ENCODE measurements at regions not wholly inside any gene's neighbourhood (a gene's known extent, or its start where the extent isn't known, plus 50 kb on each side); places are given as distances from the start of the nearest gene placed in this dataset.

DNA sequence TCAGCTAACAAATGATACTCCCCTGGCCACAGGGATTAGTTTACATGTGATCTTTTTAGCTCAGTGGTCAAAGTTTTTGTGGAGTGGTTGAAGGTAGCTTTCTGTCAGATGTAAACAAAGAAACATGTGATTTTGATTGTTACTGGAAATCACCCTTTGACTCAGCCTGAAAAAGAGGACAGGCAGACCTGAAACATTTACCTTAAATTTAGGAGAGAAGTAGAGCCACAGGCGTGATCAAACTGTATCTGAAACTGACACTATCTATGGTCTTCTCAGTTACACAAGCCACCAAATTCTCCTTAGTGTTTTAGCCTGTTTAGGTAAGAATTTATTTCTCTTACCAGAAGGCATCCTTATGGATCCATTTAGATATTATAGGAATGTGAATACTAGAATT, 136.7 kb downstream of the CBLL2 start:
- POLR2A ChIA-PET: no interaction called here
- TF ChIP-seq, protein P1, sequence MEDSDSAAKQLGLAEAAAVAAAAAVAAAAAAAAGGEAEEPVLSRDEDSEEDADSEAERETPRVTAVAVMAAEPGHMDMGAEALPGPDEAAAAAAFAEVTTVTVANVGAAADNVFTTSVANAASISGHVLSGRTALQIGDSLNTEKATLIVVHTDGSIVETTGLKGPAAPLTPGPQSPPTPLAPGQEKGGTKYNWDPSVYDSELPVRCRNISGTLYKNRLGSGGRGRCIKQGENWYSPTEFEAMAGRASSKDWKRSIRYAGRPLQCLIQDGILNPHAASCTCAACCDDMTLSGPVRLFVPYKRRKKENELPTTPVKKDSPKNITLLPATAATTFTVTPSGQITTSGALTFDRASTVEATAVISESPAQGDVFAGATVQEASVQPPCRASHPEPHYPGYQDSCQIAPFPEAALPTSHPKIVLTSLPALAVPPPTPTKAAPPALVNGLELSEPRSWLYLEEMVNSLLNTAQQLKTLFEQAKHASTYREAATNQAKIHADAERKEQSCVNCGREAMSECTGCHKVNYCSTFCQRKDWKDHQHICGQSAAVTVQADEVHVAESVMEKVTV (CRISPR knock-in tag; IDR thresholded peaks at IDR 0.05): no peak
- no peak for TF ChIP-seq SMARCB1 (IDR thresholded peaks at IDR 0.05; ENCODE audit: insufficient read length, low read depth)
- TF ChIP-seq, protein P2, sequence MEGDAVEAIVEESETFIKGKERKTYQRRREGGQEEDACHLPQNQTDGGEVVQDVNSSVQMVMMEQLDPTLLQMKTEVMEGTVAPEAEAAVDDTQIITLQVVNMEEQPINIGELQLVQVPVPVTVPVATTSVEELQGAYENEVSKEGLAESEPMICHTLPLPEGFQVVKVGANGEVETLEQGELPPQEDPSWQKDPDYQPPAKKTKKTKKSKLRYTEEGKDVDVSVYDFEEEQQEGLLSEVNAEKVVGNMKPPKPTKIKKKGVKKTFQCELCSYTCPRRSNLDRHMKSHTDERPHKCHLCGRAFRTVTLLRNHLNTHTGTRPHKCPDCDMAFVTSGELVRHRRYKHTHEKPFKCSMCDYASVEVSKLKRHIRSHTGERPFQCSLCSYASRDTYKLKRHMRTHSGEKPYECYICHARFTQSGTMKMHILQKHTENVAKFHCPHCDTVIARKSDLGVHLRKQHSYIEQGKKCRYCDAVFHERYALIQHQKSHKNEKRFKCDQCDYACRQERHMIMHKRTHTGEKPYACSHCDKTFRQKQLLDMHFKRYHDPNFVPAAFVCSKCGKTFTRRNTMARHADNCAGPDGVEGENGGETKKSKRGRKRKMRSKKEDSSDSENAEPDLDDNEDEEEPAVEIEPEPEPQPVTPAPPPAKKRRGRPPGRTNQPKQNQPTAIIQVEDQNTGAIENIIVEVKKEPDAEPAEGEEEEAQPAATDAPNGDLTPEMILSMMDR (IDR thresholded peaks at IDR 0.05 in 2 of 3, conservative IDR thresholded peaks at IDR 0.05 in 1 of 3; ENCODE audit: insufficient read depth in 2 of 3, low read depth in 1 of 3, low read length in 3 of 3): no peak
- FAIRE-seq (no peak), DNase-seq (ENCODE audit: extremely low read depth in 1 of 4, low spot score in 3 of 4) (no peak), ATAC-seq (no peak)
- intact Hi-C loops (cut with micrococcal nuclease) (no loop called here), in situ Hi-C loops (cut with MboI) (no loop called here)
- H2AFZ ChIP-seq (ENCODE audit: low read depth, low read length): no peak overlapping the region
- H3K79me2 ChIP-seq (ENCODE audit: control insufficient read depth, insufficient read depth, low read length): no peaks in the 10 kb centered on the region
- WGBS (ENCODE audit: insufficient coverage, low coverage, missing lambda C conversion rate): 0% methylated on average over 1 of the region's 1 CpG
- H3K27ac ChIP-seq (ENCODE audit: extremely low read depth, low read depth, low read length): no peak overlapping the region
- no peaks in the 10 kb centered on the region for H3K9me3 ChIP-seq (replicated peaks; ENCODE audit: control insufficient read depth, insufficient read depth, low read depth, low read length)
- no peak overlapping the region for H3K9ac ChIP-seq (ENCODE audit: insufficient read depth in 1 of 2, low read depth in 2 of 2, low read length in 2 of 2)
- no peaks in the 10 kb centered on the region for H3K36me3 ChIP-seq (ENCODE audit: control insufficient read depth, insufficient read depth, low read length)
- H3K27me3 ChIP-seq (ENCODE audit: control insufficient read depth in 2 of 2, insufficient read depth in 2 of 2, low read length in 2 of 2): no peaks in the 10 kb centered on the region
- no peaks in the 10 kb centered on the region for H4K20me1 ChIP-seq (replicated peaks; ENCODE audit: control insufficient read depth, insufficient read depth, low read length)
- no TSS peak for BruUV-seq (replicated peaks)
- CTCF ChIA-PET (ENCODE audit: low intra/inter-chr PET ratio): no interaction called here
- no peak overlapping the region for H3K4me3 ChIP-seq
- no peaks in the 10 kb centered on the region for H3K9me1 ChIP-seq (ENCODE audit: control insufficient read depth, insufficient read depth, low read length)
- H3K4me1 ChIP-seq (replicated peaks in 1 of 2; ENCODE audit: control insufficient read depth in 2 of 2, insufficient read depth in 2 of 2, low read length in 2 of 2): no peaks in the 10 kb centered on the region
- no peak overlapping the region for H3K4me2 ChIP-seq (ENCODE audit: insufficient read depth, low read length)
